Kidney (tissue), 13 donors: ENCODE measurements at regions not wholly inside any gene's neighbourhood (a gene's known extent, or its start where the extent isn't known, plus 50 kb on each side); places are given as distances from the start of the nearest gene placed in this dataset.
"Not testable (repeated sequence)": the region's sequence is repeated elsewhere in the genome, so short reads cannot be mapped to it uniquely, and the experiment has no call there.

Experiments
- DNase-seq, 5 donors: peaks; one replicate each; pipeline ENCODE4 v3.0.0-alpha.2; 2013 to 2020
- FAIRE-seq: peaks from 2 replicates; lab custom pipeline; 2012; peaks lifted over from hg19 to GRCh38; lab: Jason Lieb, UNC
- H3K27ac ChIP-seq, 2 donors: one replicate each; pipeline ENCODE4 v1.7.0; 2013; ENCODE audit warnings: low read depth in 2 of 2, low read length in 2 of 2, inconsistent platforms in 1 of 2
- H3K27me3 ChIP-seq: one replicate; pipeline ENCODE4 v1.7.1; 2013; ENCODE audit warnings: low read length, inconsistent platforms; ENCODE audit not compliant: control insufficient read depth, insufficient read depth
- H3K36me3 ChIP-seq, 3 donors: one replicate each; pipeline versions ENCODE4 v1.7.0 to v1.7.1; 2013; ENCODE audit warnings: low read length in 3 of 3, control low read depth in 1 of 3, inconsistent platforms in 1 of 3; ENCODE audit not compliant: insufficient read depth in 3 of 3, control insufficient read depth in 2 of 3
- H3K4me1 ChIP-seq, 3 donors: one replicate each; pipeline versions ENCODE4 v1.7.0 to v1.7.1; 2013; ENCODE audit warnings: low read length in 3 of 3, inconsistent platforms in 1 of 3, low read depth in 1 of 3; ENCODE audit not compliant: control insufficient read depth in 2 of 3, insufficient read depth in 2 of 3
- H3K4me3 ChIP-seq, 3 donors: one replicate each; pipeline versions ENCODE4 v1.7.0 to v1.8.1; 2013; ENCODE audit warnings: low read length in 3 of 3, control low read depth in 1 of 3, inconsistent platforms in 1 of 3
- H3K9ac ChIP-seq, 3 donors: one replicate each; pipeline versions ENCODE4 v1.7.0 to v1.7.1; 2013; ENCODE audit warnings: low read length in 3 of 3, control low read depth in 1 of 3, inconsistent platforms in 1 of 3
- H3K9me3 ChIP-seq, 3 donors: one replicate each; pipeline versions ENCODE4 v1.7.0 to v1.7.1; 2013; ENCODE audit warnings: low read length in 3 of 3, control low read depth in 1 of 3, inconsistent platforms in 1 of 3; ENCODE audit not compliant: control insufficient read depth in 2 of 3, insufficient read depth in 1 of 3
- intact Hi-C: fragments of 100-400 bp; cut with DNase I; formaldehyde crosslinking; loops from one replicate; pipeline ENCODE4 v1.11.1; 2022
- TF ChIP-seq, protein P1 (sequence below): IDR thresholded peaks from 3 replicates; pipeline ENCODE4 v1.5.1; 2012; ENCODE audit warnings: mild to moderate bottlenecking, moderate library complexity, borderline replicate concordance; ENCODE audit not compliant: insufficient read depth; ENCODE audit errors: extremely low read depth
- donor health status: control.
- donor health status: control.
- donor health status: control.
- donor health status: control.
- donor health status: control.
- donor health status: DM: yes; HTN: yes; CAD: no.
- donor health status: Normal renal cell carcinoma (clear cell type).

DNA sequence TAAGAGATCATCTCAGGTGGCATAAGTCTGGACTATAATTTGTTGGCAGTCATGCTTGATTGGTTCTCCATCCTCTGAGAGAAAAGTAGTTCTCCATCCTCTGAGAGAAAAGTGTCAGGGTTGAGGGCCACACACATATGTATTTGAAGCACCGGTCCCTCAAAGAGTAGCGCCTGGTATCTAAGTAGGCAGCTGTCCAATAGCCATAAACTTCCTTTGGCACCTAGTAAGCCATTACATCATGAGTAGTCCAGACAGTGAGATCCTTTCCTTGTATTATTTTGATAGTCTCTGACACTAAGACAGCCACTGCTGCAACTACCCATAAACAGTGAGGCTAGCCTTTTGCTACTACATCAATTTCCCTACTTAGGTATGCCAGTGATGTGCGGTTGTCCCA lies 94.0 kb downstream of the EBLN2 start:
- H3K9ac ChIP-seq, intact Hi-C loops, FAIRE-seq, H3K9me3 ChIP-seq, H3K27ac ChIP-seq, H3K4me1 ChIP-seq, H3K27me3 ChIP-seq, H3K36me3 ChIP-seq, DNase-seq, H3K4me3 ChIP-seq: not testable (repeated sequence)

DNA sequence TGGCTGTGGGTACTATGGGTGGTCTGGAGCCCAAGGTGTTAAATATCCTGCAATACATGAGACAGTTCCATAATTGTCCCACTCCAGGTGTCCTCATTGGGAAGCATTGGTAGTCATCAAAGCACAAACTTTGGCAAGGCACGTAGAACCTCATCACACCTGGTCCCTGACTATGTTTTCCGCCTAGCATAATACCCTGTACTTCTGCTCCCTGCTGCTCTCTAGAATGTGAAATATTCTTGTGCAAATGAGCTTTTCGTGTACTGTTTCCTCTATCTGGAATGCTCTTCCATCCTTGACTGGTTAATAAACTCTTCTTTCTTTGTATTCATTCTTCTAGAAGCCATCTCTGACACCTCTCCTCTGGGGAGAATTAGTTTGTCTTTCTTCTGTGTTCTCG lies 103.2 kb downstream of the EBLN2 start:
- DNase-seq (no peak), FAIRE-seq (no peak)
- H3K27ac ChIP-seq = no peak overlapping the region
- H3K4me1 ChIP-seq = no peaks in the 10 kb centered on the region
- no peaks in the 10 kb centered on the region for H3K27me3 ChIP-seq
- TF ChIP-seq, protein P1, sequence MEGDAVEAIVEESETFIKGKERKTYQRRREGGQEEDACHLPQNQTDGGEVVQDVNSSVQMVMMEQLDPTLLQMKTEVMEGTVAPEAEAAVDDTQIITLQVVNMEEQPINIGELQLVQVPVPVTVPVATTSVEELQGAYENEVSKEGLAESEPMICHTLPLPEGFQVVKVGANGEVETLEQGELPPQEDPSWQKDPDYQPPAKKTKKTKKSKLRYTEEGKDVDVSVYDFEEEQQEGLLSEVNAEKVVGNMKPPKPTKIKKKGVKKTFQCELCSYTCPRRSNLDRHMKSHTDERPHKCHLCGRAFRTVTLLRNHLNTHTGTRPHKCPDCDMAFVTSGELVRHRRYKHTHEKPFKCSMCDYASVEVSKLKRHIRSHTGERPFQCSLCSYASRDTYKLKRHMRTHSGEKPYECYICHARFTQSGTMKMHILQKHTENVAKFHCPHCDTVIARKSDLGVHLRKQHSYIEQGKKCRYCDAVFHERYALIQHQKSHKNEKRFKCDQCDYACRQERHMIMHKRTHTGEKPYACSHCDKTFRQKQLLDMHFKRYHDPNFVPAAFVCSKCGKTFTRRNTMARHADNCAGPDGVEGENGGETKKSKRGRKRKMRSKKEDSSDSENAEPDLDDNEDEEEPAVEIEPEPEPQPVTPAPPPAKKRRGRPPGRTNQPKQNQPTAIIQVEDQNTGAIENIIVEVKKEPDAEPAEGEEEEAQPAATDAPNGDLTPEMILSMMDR = no peak
- H3K9me3 ChIP-seq = no peaks in the 10 kb centered on the region
- no peaks in the 10 kb centered on the region for H3K36me3 ChIP-seq
- intact Hi-C loops = no loop called here
- no peak overlapping the region for H3K4me3 ChIP-seq
- H3K9ac ChIP-seq = no peak overlapping the region

- Histone ChIP-seq H3K9ac (no peak overlapping the region), H3K9me3 (no peaks in the 10 kb centered on the region), H3K4me1 (no peaks in the 10 kb centered on the region), H3K27me3 (no peaks in the 10 kb centered on the region), H3K4me3 (no peak overlapping the region), H3K27ac (no peak overlapping the region), H3K36me3 (no peaks in the 10 kb centered on the region)
- no peak for FAIRE-seq
- no peak for DNase-seq
- intact Hi-C loops = no loop called here
- TF ChIP-seq, protein P1 = no peak
Measured at GRCh38 chr3:73175698-73176097, 114.2 kb downstream of the EBLN2 start.

- Histone ChIP-seq H3K36me3 (no peaks in the 10 kb centered on the region), H3K4me3 (no peak overlapping the region), H3K9ac (no peak overlapping the region), H3K4me1 (no peaks in the 10 kb centered on the region), H3K27me3 (no peaks in the 10 kb centered on the region), H3K27ac (no peak overlapping the region), H3K9me3 (no peaks in the 10 kb centered on the region)
- no peak for DNase-seq
- TF ChIP-seq, protein P1 = no peak
- intact Hi-C loops = no loop called here
- no peak for FAIRE-seq
Measured at GRCh38 chr3:73176941-73177340, 115.5 kb downstream of the EBLN2 start.
